Stimulated activated naive B cell treated with anti-CD40 and anti-IgM and Interleukin-4, amounts not matched to agents 10 μg/mL and 1 μg/mL and 100 μg/mL, for 72 hours (primary cell): ENCODE measurements at regions not wholly inside any gene's neighbourhood (a gene's known extent, or its start where the extent isn't known, plus 50 kb on each side); places are given as distances from the start of the nearest gene placed in this dataset.

ENCODE experiments used
- ATAC-seq, 2 donors: fragments of 150-1000 bp; cut with Tn5 transposase; replicated peaks; 2 replicates each; pipeline ENCODE4 v1.10.0; 2021; ENCODE audit warnings: moderate library complexity in 1 of 2
- DNase-seq: peaks from one replicate; pipeline ENCODE4 v3.0.0; 2021
- H3K27ac Mint-ChIP-seq: one replicate; pipeline ENCODE4 v1.8.0; 2022; ENCODE audit warnings: mild to moderate bottlenecking, mixed read lengths
- H3K27me3 Mint-ChIP-seq, 2 donors: one replicate each; pipeline ENCODE4 v1.8.0; 2022; ENCODE audit warnings: mixed read lengths in 2 of 2
- H3K36me3 Mint-ChIP-seq, 2 donors: one replicate each; pipeline ENCODE4 v1.8.0; 2022; ENCODE audit warnings: mixed read lengths in 2 of 2, mild to moderate bottlenecking in 1 of 2
- H3K4me1 Mint-ChIP-seq, 2 donors: one replicate each; pipeline ENCODE4 v1.8.0; 2022; ENCODE audit warnings: mixed read lengths in 2 of 2, mild to moderate bottlenecking in 1 of 2
- H3K4me3 Mint-ChIP-seq, 2 donors: one replicate each; pipeline ENCODE4 v1.8.0; 2022; ENCODE audit warnings: mild to moderate bottlenecking in 2 of 2, mixed read lengths in 2 of 2, moderate library complexity in 1 of 2
- H3K9me3 Mint-ChIP-seq, 2 donors: one replicate each; pipeline ENCODE4 v1.8.0; 2022; ENCODE audit warnings: mixed read lengths in 2 of 2, mild to moderate bottlenecking in 1 of 2

DNA sequence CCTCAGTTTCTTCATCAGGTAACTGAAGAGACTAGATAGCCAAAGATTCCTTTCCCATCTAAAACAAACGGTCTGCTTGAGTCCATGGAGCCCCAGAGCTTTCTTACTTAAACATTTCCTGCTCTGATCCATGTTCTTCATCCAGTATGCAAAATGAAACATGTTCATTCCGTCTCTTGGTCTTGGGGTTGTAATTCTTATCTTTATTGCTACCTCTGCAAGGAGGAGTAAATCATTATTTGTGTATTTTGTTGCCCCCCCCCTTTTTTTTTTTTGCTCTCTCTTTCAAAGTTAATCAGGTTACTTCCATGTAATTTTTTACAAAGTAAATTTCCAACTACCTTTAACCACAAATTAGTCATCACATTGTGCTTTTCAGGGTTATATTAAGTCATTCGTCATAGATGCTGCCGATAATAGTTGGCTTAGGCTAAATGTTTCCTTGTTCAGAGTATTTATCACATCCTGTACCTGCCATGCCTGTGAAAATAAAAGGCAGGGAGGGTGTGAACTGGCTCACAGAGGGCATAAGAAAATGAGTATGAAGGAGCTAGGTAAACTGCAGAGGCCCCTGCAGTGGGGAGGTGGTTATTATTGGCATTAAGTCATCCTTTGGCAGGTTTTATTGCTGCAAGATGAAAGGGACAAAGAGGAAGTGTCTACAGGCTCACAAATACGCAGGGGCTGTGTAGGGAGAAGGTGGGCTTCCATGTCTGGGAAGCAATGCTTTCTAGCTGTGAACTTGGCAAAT lies 76.7 kb upstream of the HS3ST1 start:
- Mint-ChIP-seq H3K27me3 (peaks cover 0 to 9% of the 10 kb centered on the region in 2 donors), H3K36me3 (no peaks in the 10 kb centered on the region), H3K27ac (no peak overlapping the region), H3K9me3 (no peaks in the 10 kb centered on the region), H3K4me3 (no peak overlapping the region), H3K4me1 (peaks cover 10 to 20% of the 10 kb centered on the region in 2 donors)
- ATAC-seq: peak; percentile 27 to 34
- DNase-seq: no peak

DNA sequence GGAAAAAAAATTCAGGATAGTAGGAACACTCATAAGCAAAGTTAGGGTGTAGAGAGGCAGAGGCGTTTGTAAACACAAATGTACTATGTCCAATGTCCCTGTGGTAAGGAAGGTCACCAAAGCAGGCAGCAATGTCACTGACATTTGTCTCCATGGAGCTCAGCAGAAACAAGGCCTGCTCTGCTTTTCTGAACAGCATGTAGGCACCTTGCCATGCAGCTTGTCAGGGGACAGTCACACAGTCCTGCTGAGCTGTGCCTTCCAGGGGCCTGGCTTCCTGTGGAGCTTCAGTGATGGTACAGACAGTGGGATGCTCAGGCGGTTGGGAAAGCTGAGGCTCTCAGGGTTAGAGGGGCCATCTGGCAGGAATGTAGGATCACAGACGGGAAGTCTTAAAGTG lies 74.5 kb upstream of the HS3ST1 start:
- DNase-seq: no peak
- Mint-ChIP-seq H3K9me3 (no peaks in the 10 kb centered on the region), H3K4me1 (peaks cover 0 to 8% of the 10 kb centered on the region in 2 donors), H3K27me3 (peaks cover 0 to 5% of the 10 kb centered on the region in 2 donors), H3K36me3 (no peaks in the 10 kb centered on the region), H3K27ac (no peak overlapping the region), H3K4me3 (no peak overlapping the region)
- no peak for ATAC-seq

- DNase-seq (no peak), ATAC-seq (no peak)
- Mint-ChIP-seq H3K27ac (no peak overlapping the region), H3K36me3 (peaks cover 0 to 3% of the 10 kb centered on the region in 2 donors), H3K4me3 (no peak overlapping the region), H3K27me3 (peaks cover 0 to 4% of the 10 kb centered on the region in 2 donors), H3K9me3 (peaks cover 3 to 6% of the 10 kb centered on the region in 2 donors), H3K4me1 (no peaks in the 10 kb centered on the region)
Observed at GRCh38 chr4:11497972-11498371, 69.3 kb upstream of the HS3ST1 start.

DNA sequence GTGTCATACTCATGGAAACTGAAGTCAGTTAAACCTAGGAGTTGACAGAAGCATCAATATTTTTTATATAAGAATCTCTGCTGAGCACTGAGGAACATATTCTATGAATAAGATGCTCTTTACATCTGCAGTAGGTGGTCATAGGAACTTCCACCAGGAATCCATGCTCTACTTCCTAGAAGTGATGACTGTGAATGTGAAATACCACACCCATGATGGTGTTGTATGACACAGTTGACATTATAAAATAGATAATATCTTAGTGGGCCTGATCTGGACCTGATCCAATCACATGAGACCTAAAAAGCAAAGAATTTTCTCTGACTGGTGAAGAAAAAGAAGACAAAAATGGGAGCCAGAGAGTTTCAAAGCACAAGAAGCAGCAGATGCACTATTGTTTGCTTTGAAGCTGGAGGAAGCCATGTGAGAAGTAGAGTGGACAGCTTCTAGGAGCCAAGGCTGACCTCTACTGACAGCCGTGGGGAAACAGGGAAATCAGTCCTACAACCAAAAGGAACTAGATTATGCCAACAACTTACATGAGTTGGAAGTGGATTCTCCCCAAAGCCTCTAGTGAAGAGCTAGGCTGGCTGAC lies 68.6 kb upstream of the HS3ST1 start:
- ATAC-seq (no peak), DNase-seq (no peak)
- no peak overlapping the region for H3K27ac Mint-ChIP-seq
- peaks cover 0 to 3% of the 10 kb centered on the region in 2 donors for H3K36me3 Mint-ChIP-seq
- no peaks in the 10 kb centered on the region for H3K4me1 Mint-ChIP-seq
- H3K27me3 Mint-ChIP-seq: peaks cover 0 to 3% of the 10 kb centered on the region in 2 donors
- H3K9me3 Mint-ChIP-seq: peaks cover 7 to 9% of the 10 kb centered on the region in 2 donors
- H3K4me3 Mint-ChIP-seq: no peak overlapping the region

DNA sequence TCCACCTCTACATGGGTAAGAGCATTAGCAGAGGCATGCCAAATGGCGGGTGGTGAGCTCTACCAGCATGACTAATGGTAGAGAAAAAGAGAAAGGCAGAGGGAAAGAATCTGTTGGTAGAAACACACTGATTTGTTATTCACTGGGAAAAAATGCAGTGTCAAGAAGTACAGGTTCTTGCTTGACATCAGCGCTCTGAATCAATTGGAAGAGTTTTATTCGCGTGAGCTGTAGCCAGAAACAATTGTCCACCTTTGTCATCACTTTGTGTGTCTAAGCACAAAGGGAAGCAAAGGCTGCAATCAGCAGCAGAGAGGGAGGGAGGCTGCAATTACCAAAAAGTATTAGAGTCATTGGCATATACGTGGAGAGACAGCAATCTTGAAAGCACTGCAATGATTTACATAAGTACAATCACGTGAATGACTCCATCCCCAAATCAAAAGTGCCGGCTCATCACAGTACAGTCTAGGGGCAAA lies 67.7 kb upstream of the HS3ST1 start:
- Mint-ChIP-seq H3K27me3 (peaks cover 0 to 3% of the 10 kb centered on the region in 2 donors), H3K9me3 (peaks cover 7 to 9% of the 10 kb centered on the region in 2 donors), H3K27ac (no peak overlapping the region), H3K4me1 (no peaks in the 10 kb centered on the region), H3K36me3 (peaks cover 0 to 3% of the 10 kb centered on the region in 2 donors), H3K4me3 (no peak overlapping the region)
- DNase-seq (no peak), ATAC-seq (no peak)

DNA sequence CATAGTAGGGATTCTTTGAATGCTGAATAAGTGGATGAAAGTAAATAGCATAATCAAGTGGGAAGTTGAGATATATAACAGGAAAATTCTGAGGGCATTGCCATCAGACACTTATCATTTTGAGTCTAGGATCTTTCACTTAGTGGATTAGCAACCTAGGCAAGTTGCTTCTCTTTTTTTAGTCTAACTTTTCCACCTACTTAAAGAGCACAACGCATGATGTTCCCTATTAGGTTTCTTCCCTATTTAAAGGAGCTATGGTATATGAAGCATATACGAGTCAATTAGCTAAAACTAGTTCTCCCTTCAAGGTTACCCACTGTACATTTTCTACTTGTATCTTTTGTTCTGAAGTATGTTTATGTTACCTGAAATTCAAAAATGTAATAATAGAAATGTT lies 67.1 kb upstream of the HS3ST1 start:
- peaks cover 0 to 3% of the 10 kb centered on the region in 2 donors for H3K27me3 Mint-ChIP-seq
- H3K36me3 Mint-ChIP-seq: peaks cover 0 to 3% of the 10 kb centered on the region in 2 donors
- no peak for DNase-seq
- no peak for ATAC-seq
- no peak overlapping the region for H3K4me3 Mint-ChIP-seq
- peaks cover 1 to 3% of the 10 kb centered on the region in 2 donors for H3K4me1 Mint-ChIP-seq
- H3K9me3 Mint-ChIP-seq: peaks cover 7 to 9% of the 10 kb centered on the region in 2 donors
- H3K27ac Mint-ChIP-seq: no peak overlapping the region

DNA sequence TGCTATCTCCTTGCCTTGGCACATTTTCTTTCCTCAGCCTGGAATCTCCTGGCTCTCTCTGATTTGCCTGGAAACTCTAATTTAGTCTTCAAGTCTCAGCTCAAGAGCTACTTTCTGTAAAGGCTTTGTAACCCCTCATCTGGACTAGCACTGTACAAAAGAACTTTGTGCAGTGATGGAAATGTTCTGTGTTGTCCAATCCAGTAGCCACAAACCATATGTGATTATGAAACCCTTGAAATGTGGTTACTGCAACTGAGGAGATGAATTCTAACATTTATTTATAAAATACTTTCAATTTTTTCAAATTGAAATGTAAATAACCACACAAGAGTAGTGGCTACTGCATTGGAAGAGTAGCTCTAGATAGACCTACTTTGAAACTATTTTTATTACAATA lies 66.6 kb upstream of the HS3ST1 start:
- Mint-ChIP-seq H3K36me3 (peaks cover 0 to 3% of the 10 kb centered on the region in 2 donors), H3K4me1 (peaks cover 2 to 8% of the 10 kb centered on the region in 2 donors), H3K27ac (no peak overlapping the region), H3K9me3 (peaks cover 7 to 9% of the 10 kb centered on the region in 2 donors), H3K4me3 (no peak overlapping the region), H3K27me3 (peaks cover 0 to 3% of the 10 kb centered on the region in 2 donors)
- ATAC-seq: no peak
- no peak for DNase-seq

DNA sequence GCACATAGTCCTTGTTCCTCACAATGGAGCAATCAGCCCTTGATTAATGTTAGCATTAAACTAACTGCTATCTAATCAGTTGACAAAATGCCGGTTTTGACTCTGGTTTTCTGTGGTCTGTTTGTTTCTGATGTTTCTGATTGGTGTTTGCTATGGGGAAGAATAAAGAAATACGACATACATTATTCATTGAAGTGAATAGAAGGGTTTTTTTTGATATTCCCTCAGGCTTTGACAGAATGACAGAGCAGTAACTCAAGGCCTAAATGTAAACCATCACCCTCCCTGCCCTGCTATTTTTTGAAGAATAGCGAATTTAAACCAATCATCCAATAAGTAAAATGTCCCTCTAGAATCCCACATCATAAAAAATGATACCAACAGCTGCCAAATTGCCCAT lies 65.5 kb upstream of the HS3ST1 start:
- Mint-ChIP-seq H3K4me1 (peaks cover 2 to 10% of the 10 kb centered on the region in 2 donors), H3K27me3 (peaks cover 0 to 3% of the 10 kb centered on the region in 2 donors), H3K27ac (no peak overlapping the region)

GRCh38 chr4:11489453-11490083 lies 60.9 kb upstream of the HS3ST1 start:
- Mint-ChIP-seq H3K4me3 (no peak overlapping the region), H3K27ac (no peak overlapping the region), H3K27me3 (no peaks in the 10 kb centered on the region)

More for the DNA sequence above, 65.5 kb upstream of the HS3ST1 start:
- H3K36me3 Mint-ChIP-seq: peaks cover 0 to 3% of the 10 kb centered on the region in 2 donors
- H3K9me3 Mint-ChIP-seq: peaks cover 7 to 9% of the 10 kb centered on the region in 2 donors
- ATAC-seq (no peak), DNase-seq (no peak)
- H3K4me3 Mint-ChIP-seq: no peak overlapping the region

DNA sequence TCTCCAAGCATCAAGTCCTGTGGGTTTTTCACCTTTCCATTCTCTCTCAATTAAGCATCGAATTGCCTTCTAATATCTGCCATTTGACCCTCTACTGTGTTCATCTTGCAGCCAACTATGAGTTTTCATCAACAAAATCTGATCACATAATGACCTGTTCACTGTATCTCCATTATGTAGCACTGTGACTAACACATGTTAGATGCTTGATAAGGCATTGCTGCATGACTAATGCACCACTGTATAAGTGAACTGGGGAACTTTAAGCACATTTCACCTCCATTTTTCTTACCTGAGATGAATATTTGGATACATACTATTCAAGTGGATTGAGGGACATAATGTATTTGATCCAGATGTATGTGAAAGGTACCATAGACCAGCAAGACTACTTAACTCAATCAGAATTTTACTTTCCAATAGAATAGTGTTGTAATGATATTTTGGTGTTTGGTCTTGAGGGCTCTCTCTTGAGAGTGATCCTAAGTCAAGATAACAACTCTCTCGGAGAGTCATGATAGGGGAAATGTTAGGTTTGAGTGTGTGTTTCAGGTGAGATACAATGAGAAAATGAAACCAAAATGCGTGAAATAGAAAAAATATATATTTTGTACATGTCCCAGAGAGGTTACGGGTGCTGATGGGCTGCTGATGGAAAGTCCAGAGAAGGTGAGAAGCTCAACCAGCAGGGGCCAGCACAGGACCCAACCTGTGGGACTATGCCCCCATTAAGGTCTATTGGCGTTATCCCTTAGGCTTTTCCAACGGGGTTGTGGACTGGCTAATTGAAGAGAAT lies 60.2 kb upstream of the HS3ST1 start:
- Mint-ChIP-seq H3K9me3 (peaks cover 3 to 4% of the 10 kb centered on the region in 2 donors), H3K27ac (no peak overlapping the region), H3K4me1 (peaks cover 2 to 10% of the 10 kb centered on the region in 2 donors), H3K36me3 (no peaks in the 10 kb centered on the region), H3K4me3 (no peak overlapping the region), H3K27me3 (no peaks in the 10 kb centered on the region)
- ATAC-seq: no peak
- DNase-seq: no peak

More at GRCh38 chr4:11489453-11490083, 60.9 kb upstream of the HS3ST1 start:
- no peak for DNase-seq
- no peaks in the 10 kb centered on the region for H3K36me3 Mint-ChIP-seq
- H3K4me1 Mint-ChIP-seq: peaks cover 2 to 10% of the 10 kb centered on the region in 2 donors
- ATAC-seq: no peak
- H3K9me3 Mint-ChIP-seq: peaks cover 3 to 4% of the 10 kb centered on the region in 2 donors

GRCh38 chr4:11487868-11488544 lies 59.3 kb upstream of the HS3ST1 start:
- no peak overlapping the region for H3K27ac Mint-ChIP-seq
- no peak for DNase-seq

GRCh38 chr4:11487139-11487538 lies 58.4 kb upstream of the HS3ST1 start:
- ATAC-seq: no peak
- Mint-ChIP-seq H3K27me3 (no peaks in the 10 kb centered on the region), H3K4me3 (no peak overlapping the region), H3K27ac (no peak overlapping the region), H3K9me3 (no peaks in the 10 kb centered on the region), H3K4me1 (peaks cover 2 to 10% of the 10 kb centered on the region in 2 donors), H3K36me3 (no peaks in the 10 kb centered on the region)
- DNase-seq: no peak

More at GRCh38 chr4:11487868-11488544, 59.3 kb upstream of the HS3ST1 start:
- peaks cover 2 to 10% of the 10 kb centered on the region in 2 donors for H3K4me1 Mint-ChIP-seq
- H3K9me3 Mint-ChIP-seq: peaks cover 3 to 4% of the 10 kb centered on the region in 2 donors
- no peaks in the 10 kb centered on the region for H3K27me3 Mint-ChIP-seq
- no peaks in the 10 kb centered on the region for H3K36me3 Mint-ChIP-seq
- no peak for ATAC-seq
- no peak overlapping the region for H3K4me3 Mint-ChIP-seq

- no peaks in the 10 kb centered on the region for H3K9me3 Mint-ChIP-seq
- DNase-seq: no peak
- H3K27ac Mint-ChIP-seq: no peak overlapping the region
- H3K36me3 Mint-ChIP-seq: no peaks in the 10 kb centered on the region
- H3K4me1 Mint-ChIP-seq: peaks cover 2 to 8% of the 10 kb centered on the region in 2 donors
- H3K27me3 Mint-ChIP-seq: no peaks in the 10 kb centered on the region
- ATAC-seq: no peak
- no peak overlapping the region for H3K4me3 Mint-ChIP-seq
Observed at GRCh38 chr4:11485926-11486325, 57.2 kb upstream of the HS3ST1 start.
